ENCODE measurements at regions not wholly inside any gene's neighbourhood (a gene's known extent, or its start where the extent isn't known, plus 50 kb on each side); places are given as distances from the start of the nearest gene placed in this dataset.

DNA sequence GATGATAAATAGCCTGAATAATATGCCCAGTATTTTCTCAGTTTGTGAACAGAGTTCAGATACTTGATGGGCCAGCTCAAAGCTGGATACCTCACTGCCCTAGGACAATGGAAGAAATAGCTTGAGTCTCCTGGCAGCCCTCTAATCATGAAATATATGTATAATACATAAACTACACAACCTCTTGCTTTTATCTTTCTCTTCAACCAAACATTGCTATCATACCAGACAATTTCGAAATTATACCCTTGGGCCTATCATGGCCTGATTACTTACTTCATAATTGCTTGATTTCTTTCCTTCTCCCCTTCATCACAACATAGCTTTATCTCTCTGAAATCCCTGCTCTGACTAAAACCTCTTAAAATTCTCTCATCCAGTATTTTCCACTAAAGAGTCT is 1144.9 kb upstream of the C9orf72 start:
- TF ChIP-seq, protein P1, sequence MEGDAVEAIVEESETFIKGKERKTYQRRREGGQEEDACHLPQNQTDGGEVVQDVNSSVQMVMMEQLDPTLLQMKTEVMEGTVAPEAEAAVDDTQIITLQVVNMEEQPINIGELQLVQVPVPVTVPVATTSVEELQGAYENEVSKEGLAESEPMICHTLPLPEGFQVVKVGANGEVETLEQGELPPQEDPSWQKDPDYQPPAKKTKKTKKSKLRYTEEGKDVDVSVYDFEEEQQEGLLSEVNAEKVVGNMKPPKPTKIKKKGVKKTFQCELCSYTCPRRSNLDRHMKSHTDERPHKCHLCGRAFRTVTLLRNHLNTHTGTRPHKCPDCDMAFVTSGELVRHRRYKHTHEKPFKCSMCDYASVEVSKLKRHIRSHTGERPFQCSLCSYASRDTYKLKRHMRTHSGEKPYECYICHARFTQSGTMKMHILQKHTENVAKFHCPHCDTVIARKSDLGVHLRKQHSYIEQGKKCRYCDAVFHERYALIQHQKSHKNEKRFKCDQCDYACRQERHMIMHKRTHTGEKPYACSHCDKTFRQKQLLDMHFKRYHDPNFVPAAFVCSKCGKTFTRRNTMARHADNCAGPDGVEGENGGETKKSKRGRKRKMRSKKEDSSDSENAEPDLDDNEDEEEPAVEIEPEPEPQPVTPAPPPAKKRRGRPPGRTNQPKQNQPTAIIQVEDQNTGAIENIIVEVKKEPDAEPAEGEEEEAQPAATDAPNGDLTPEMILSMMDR (conservative IDR thresholded peaks at IDR 0.05; ENCODE audit: low read length): no peak
- TF ChIP-seq EZH2phosphoT487 (IDR thresholded peaks at IDR 0.05; ENCODE audit: borderline replicate concordance): no peak

All from Loucy (cell line).